WTC11 (cell line): ENCODE measurements at regions not wholly inside any gene's neighbourhood (a gene's known extent, or its start where the extent isn't known, plus 50 kb on each side); places are given as distances from the start of the nearest gene placed in this dataset.

Experiments
- ATAC-seq: fragments of 200-7000 bp; cut with Tn5 transposase; 2 replicates; pipeline ENCODE4 v1.10.0; 2021; ENCODE audit warnings: mild to moderate bottlenecking, moderate library complexity
- CTCF ChIA-PET: fragments of 300-600 bp; sonication (Branson Sonifier 250); formaldehyde crosslinking; loops from one replicate; lab custom pipeline; 2021; ENCODE audit warnings: antibody characterized with exemption; lab: Charles Lee
- POLR2A ChIA-PET: fragments of 350-600 bp; sonication (Branson Sonifier 250); formaldehyde crosslinking; loops from one replicate; lab custom pipeline; 2021; ENCODE audit warnings: antibody characterized with exemption; lab: Charles Lee
- DNase-seq: peaks from one replicate; pipeline ENCODE4 v3.0.0; 2021; ENCODE audit warnings: low spot score
- H3K27ac Mint-ChIP-seq: 2 replicates; pipeline ENCODE4 v1.8.0; 2021; ENCODE audit warnings: mixed read lengths
- H3K27me3 Mint-ChIP-seq: 2 replicates; pipeline ENCODE4 v1.8.0; 2021; ENCODE audit warnings: low read depth, mild to moderate bottlenecking, moderate library complexity, mixed read lengths
- H3K36me3 Mint-ChIP-seq: 2 replicates; pipeline ENCODE4 v1.8.0; 2021; ENCODE audit warnings: mixed read lengths
- H3K4me1 Mint-ChIP-seq: 2 replicates; pipeline ENCODE4 v1.8.0; 2022; ENCODE audit warnings: mixed read lengths
- H3K4me3 Mint-ChIP-seq: 2 replicates; pipeline ENCODE4 v1.8.0; 2021; ENCODE audit warnings: mild to moderate bottlenecking, moderate library complexity, mixed read lengths
- H3K9me3 Mint-ChIP-seq: 2 replicates; pipeline ENCODE4 v1.8.0; 2021; ENCODE audit warnings: mixed read lengths
- ATF1 ChIP-seq: sonication (generic); formaldehyde crosslinking; IDR thresholded peaks from 2 replicates; pipeline ENCODE4 v1.8.1; 2023; ENCODE audit warnings: mild to moderate bottlenecking, moderate library complexity, missing genetic modification reagents
- ATF2 ChIP-seq: sonication (generic); formaldehyde crosslinking; IDR thresholded peaks from 2 replicates; pipeline ENCODE4 v1.8.1; 2022; ENCODE audit warnings: low read depth, missing genetic modification reagents, borderline replicate concordance
- CBFB ChIP-seq: sonication (generic); formaldehyde crosslinking; IDR thresholded peaks from 2 replicates; pipeline ENCODE4 v1.8.1; 2022; ENCODE audit warnings: mild to moderate bottlenecking, low read depth, missing genetic modification reagents
- ELF4 ChIP-seq: sonication (generic); formaldehyde crosslinking; IDR thresholded peaks from 2 replicates; pipeline ENCODE4 v1.8.1; 2022; ENCODE audit warnings: low read depth, mild to moderate bottlenecking, moderate library complexity, missing genetic modification reagents
- ESRRA ChIP-seq: sonication (generic); formaldehyde crosslinking; IDR thresholded peaks from 2 replicates; pipeline ENCODE4 v1.8.1; 2022; ENCODE audit warnings: mild to moderate bottlenecking, missing genetic modification reagents, borderline replicate concordance
- ETV6 ChIP-seq: sonication (generic); formaldehyde crosslinking; IDR thresholded peaks from 2 replicates; pipeline ENCODE4 v1.8.1; 2022; ENCODE audit warnings: mild to moderate bottlenecking, missing genetic modification reagents
- KAT7 ChIP-seq: sonication (generic); formaldehyde crosslinking; IDR thresholded peaks from 2 replicates; pipeline ENCODE4 v1.8.1; 2023; ENCODE audit warnings: missing genetic modification reagents, mild to moderate bottlenecking, borderline replicate concordance
- MYBL2 ChIP-seq: sonication (generic); formaldehyde crosslinking; IDR thresholded peaks from 2 replicates; pipeline ENCODE4 v1.8.1; 2023; ENCODE audit warnings: mild to moderate bottlenecking, moderate library complexity, missing genetic modification reagents
- NR3C1 ChIP-seq: sonication (generic); formaldehyde crosslinking; conservative IDR thresholded peaks from 2 replicates; pipeline ENCODE4 v1.8.1; 2023; ENCODE audit warnings: low read depth, mild to moderate bottlenecking, missing genetic modification reagents
- TCF7 ChIP-seq: sonication (generic); formaldehyde crosslinking; IDR thresholded peaks from 2 replicates; pipeline ENCODE4 v1.8.0; 2022; ENCODE audit warnings: mild to moderate bottlenecking, low read depth, missing genetic modification reagents, moderate library complexity
- ZNF121 ChIP-seq: sonication (generic); formaldehyde crosslinking; IDR thresholded peaks from 2 replicates; pipeline ENCODE4 v1.8.0; 2023; ENCODE audit warnings: missing genetic modification reagents
- ZNF232 ChIP-seq: sonication (generic); formaldehyde crosslinking; IDR thresholded peaks from 2 replicates; pipeline ENCODE4 v1.8.0; 2022; ENCODE audit warnings: mild to moderate bottlenecking, missing genetic modification reagents
- ZNF317 ChIP-seq: sonication (generic); formaldehyde crosslinking; IDR thresholded peaks from 2 replicates; pipeline ENCODE4 v1.8.1; 2023; ENCODE audit warnings: low read depth, mild to moderate bottlenecking, moderate library complexity, missing genetic modification reagents, borderline replicate concordance
- ZNF425 ChIP-seq: fragments of 250-450 bp; sonication (Bioruptor Pico); conservative IDR thresholded peaks from 2 replicates; pipeline ENCODE4 v1.9.0; 2021; ENCODE audit warnings: mild to moderate bottlenecking
- TF ChIP-seq, protein P1 (sequence below): sonication (generic); formaldehyde crosslinking; IDR thresholded peaks from 2 replicates; pipeline ENCODE4 v1.8.1; 2023; ENCODE audit warnings: mild to moderate bottlenecking, missing genetic modification reagents, moderate library complexity
- TF ChIP-seq, protein P2 (sequence below): sonication (generic); formaldehyde crosslinking; IDR thresholded peaks from 2 replicates; pipeline ENCODE4 v1.8.1; 2023; ENCODE audit warnings: mild to moderate bottlenecking, missing genetic modification reagents, moderate library complexity
- TF ChIP-seq, protein P3 (sequence below): sonication (generic); formaldehyde crosslinking; IDR thresholded peaks from 2 replicates; pipeline ENCODE4 v1.8.1; 2023; ENCODE audit warnings: mild to moderate bottlenecking, moderate library complexity, missing genetic modification reagents

GRCh38 chr3:193996641-193997089 is 139.3 kb upstream of the HES1 start:
- Mint-ChIP-seq H3K4me1 (peaks cover 71% of the 10 kb centered on the region), H3K36me3 (no peaks in the 10 kb centered on the region), H3K27ac (no peak overlapping the region), H3K9me3 (no peaks in the 10 kb centered on the region), H3K4me3 (no peak overlapping the region), H3K27me3 (peaks cover 9% of the 10 kb centered on the region)
- ChIA-PET POLR2A (no interaction called here), CTCF (interaction anchor here (0.7 to 1.7 kb wide), 4 partner anchors 58 to 400 kb away, joined by 3 to 4 read pairs (median 3); no protein-coding TSS in a partner anchor)
- TF ChIP-seq NR3C1 (CRISPR knock-in tag) (no peak), ATF2 (CRISPR knock-in tag) (no peak), ZNF425 (CRISPR knock-in tag) (no peak), ATF1 (CRISPR knock-in tag) (no peak), MYBL2 (CRISPR knock-in tag) (no peak)
- no peak for DNase-seq
- peak; percentile 78 for ATAC-seq

- Mint-ChIP-seq H3K4me3 (no peak overlapping the region), H3K27me3 (peaks cover 14% of the 10 kb centered on the region), H3K36me3 (no peaks in the 10 kb centered on the region), H3K4me1 (peaks cover 71% of the 10 kb centered on the region), H3K9me3 (no peaks in the 10 kb centered on the region), H3K27ac (no peak overlapping the region)
- TF ChIP-seq ZNF317 (CRISPR knock-in tag), result no peak
- TF ChIP-seq, protein P1, sequence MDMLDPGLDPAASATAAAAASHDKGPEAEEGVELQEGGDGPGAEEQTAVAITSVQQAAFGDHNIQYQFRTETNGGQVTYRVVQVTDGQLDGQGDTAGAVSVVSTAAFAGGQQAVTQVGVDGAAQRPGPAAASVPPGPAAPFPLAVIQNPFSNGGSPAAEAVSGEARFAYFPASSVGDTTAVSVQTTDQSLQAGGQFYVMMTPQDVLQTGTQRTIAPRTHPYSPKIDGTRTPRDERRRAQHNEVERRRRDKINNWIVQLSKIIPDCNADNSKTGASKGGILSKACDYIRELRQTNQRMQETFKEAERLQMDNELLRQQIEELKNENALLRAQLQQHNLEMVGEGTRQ (CRISPR knock-in tag), result no peak
- TF ChIP-seq, protein P2, sequence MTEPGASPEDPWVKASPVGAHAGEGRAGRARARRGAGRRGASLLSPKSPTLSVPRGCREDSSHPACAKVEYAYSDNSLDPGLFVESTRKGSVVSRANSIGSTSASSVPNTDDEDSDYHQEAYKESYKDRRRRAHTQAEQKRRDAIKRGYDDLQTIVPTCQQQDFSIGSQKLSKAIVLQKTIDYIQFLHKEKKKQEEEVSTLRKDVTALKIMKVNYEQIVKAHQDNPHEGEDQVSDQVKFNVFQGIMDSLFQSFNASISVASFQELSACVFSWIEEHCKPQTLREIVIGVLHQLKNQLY (CRISPR knock-in tag), result no peak
- TF ChIP-seq ZNF232, result no peak
- TF ChIP-seq ELF4 (CRISPR knock-in tag), result no peak
- TF ChIP-seq ZNF121 (CRISPR knock-in tag), result no peak
- TF ChIP-seq KAT7, result no peak
- TF ChIP-seq, protein P3, sequence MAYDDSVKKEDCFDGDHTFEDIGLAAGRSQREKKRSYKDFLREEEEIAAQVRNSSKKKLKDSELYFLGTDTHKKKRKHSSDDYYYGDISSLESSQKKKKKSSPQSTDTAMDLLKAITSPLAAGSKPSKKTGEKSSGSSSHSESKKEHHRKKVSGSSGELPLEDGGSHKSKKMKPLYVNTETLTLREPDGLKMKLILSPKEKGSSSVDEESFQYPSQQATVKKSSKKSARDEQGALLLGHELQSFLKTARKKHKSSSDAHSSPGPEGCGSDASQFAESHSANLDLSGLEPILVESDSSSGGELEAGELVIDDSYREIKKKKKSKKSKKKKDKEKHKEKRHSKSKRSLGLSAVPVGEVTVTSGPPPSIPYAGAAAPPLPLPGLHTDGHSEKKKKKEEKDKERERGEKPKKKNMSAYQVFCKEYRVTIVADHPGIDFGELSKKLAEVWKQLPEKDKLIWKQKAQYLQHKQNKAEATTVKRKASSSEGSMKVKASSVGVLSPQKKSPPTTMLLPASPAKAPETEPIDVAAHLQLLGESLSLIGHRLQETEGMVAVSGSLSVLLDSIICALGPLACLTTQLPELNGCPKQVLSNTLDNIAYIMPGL (CRISPR knock-in tag), result no peak
- no peak for TF ChIP-seq TCF7 (CRISPR knock-in tag)
- TF ChIP-seq CBFB, result no peak
- TF ChIP-seq ETV6 (CRISPR knock-in tag), result no peak
- TF ChIP-seq ESRRA (CRISPR knock-in tag), result no peak
- no peak for DNase-seq
- ATAC-seq, result no peak
- ChIA-PET POLR2A (interaction anchor here (0.6 kb wide), 1 partner anchor 13 kb away, joined by 5 read pairs; no protein-coding TSS in a partner anchor), CTCF (interaction anchor here (0.6 to 1.7 kb wide), 2 partner anchors 18 to 318 kb away, joined by 4 read pairs; no protein-coding TSS in a partner anchor)
These were observed 138.5 kb upstream of the HES1 start for GRCh38 chr3:193997228-193998122.
